ENCODE measurements at regions not wholly inside any gene's neighbourhood (a gene's known extent, or its start where the extent isn't known, plus 50 kb on each side); places are given as distances from the start of the nearest gene placed in this dataset.
A peak's percentile ranks its signal among the peaks of the same experiment; 100 is the strongest.

DNA sequence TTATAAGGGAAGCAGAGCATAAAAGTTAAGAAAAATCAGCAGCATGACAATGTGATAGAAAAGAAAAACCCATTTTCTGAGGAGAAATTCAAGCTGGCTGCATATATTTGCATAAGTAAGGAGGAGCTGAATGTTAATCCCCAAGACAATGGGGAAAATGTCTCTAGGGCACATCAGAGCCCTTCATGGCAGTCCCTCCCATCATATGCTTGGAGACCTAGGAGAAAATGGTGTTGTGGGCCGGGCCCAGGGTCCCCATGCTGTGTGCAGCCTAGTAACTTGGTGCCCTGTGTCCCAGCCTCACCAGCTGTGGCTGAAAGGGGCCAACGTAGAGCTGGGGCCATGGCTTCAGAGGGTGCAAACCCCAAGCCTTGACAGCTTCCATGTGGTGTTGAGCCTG lies 100.6 kb upstream of the PLPPR4 start:
- no peak for DNase-seq (ENCODE audit: low read depth)

DNA sequence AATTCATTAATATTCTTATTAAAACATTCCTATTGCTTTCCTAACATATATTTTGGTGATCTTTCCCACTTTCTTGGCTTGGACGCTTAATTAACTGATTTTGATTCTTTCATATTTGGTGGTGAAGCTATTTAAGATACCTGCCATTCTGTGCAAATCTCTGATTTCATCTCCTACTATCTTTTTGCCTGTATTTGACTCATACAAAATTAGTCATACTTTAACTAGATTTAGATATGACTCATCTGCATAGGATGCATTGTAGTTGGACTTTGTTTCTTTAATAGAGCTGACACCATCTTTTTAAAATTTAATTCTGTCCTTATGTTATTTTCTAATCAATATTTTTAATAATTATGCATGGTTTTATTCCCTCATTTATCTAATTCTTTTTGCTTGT lies 93.8 kb upstream of the PLPPR4 start:
- DNase-seq (ENCODE audit: low read depth) = no peak

DNA sequence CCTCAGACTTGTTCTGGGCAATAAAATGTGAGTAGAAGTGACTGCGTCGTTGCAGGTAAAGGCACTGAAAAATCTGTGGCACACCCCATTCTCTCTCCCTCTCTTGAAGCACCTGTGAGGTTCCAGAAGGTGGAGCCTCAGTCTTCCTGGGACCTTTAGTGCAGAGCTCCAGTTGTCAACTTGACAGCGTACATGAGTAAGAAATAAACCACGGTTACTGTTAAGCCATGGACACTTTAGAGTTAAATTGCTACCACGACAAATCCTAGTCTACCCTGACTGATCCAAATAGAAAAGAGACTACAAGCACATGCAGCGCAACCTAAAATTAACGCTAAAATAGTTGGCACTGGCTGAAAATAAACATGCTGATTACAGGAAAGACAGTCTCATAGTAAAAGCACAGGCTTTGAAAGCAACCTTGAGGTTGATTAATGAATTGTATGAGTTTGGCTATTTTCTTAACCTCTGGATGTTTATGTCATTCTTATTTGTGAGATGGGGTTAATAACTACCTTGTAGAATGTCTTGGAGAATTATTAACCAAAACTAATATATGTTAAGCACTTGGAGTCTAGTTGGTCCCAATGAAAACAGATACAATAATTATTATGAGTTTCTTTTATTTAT lies 93.0 kb upstream of the PLPPR4 start:
- no peak for DNase-seq (ENCODE audit: low read depth)

DNA sequence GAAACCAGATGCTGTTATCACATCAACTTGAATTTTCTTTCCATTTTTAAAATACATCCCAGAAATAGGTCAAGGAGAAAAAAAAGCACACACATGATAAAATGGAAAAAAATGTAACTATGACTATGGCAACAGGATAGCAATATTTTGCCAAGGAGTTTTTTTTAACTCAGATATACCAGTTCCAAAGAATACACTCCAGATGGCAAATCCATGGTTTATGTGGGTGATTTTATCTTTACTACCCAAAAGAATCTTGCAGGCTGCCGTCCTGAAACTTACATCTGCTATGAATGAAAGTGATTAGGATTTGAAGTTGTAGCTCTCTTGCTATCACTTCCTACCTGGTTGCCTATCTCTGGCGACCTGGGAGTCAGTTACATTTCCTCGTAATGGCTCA lies 91.0 kb upstream of the PLPPR4 start:
- DNase-seq (ENCODE audit: low read depth) = no peak

DNA sequence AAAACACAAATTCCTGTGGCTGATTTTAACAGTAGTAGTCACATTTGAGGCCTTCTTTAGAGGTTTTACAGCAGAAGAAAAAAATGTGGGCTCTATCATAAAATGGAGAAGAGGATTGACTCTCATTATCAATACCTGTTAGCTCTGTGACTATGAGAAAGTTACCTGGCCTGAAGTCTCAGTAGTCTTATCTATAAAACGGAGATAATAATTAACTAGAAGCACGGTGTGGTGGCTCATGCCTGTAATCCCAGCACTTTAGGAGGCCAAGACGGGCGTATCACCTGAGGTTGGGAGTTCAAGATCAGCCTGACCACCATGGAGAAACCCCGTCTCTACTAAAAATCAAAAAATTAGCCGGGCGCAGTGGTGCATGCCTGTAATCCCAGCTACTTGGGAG lies 90.4 kb upstream of the PLPPR4 start:
- no peak for DNase-seq (ENCODE audit: low read depth)

DNA sequence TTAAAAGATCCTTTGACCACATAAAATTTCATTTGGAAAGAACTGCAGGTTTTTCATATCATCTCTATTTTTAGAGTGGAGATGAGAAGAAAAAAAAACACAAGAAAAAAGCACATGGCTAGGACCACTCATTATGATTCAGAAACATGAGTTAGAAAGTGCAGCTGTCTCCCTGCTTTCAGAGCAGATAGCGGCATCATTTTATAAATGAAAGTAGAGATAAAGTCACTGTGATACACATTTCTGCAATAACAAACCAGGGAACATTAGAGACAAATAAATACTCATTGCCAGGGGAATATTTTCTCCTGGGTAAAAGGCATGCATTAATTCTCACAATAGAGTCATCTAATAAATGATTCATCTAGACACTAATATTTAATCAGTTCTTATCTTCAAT lies 87.5 kb upstream of the PLPPR4 start:
- no peak for DNase-seq (ENCODE audit: low read depth)

DNA sequence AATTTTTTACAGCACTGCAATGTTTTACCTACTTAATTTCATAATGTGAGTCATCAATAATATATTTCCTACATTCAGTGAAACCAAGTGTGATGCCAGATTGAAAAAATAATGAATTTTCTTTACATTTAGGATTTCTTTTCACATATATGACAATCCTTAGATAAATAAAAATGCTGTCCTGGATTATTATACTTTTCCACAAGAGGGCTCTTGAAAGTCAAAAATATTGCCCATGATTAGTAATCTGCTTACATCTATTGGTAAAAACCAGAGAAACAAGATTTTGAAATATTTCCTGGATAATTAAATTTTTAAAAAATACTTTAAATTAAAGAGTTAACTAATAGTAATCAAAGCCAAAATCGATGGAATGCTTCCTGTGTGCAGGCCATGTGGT lies 86.8 kb upstream of the PLPPR4 start:
- no peak for DNase-seq (ENCODE audit: low read depth)

DNA sequence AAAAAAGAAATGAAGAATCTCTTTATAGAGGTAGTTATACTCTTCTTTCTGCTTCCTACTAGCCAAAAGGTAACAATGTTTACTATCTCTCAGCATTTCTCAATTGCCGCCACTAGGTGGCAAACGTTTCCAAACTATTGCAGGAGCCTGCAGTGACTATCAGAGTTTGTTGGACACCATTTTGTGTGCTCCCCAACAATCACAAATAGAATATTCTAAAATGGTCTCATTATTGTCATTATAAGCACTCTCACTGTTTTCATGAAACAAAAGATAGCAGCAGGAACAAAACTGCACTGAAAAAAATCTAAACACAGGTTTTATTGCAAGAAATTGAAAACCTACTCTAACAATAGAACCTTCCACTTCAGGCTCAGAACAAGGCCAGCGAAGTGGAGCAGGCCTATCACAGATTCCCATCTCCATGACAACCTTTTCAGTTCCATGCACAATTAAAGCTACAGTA lies 83.9 kb upstream of the PLPPR4 start:
- DNase-seq (ENCODE audit: low read depth) = peak; percentile 35

DNA sequence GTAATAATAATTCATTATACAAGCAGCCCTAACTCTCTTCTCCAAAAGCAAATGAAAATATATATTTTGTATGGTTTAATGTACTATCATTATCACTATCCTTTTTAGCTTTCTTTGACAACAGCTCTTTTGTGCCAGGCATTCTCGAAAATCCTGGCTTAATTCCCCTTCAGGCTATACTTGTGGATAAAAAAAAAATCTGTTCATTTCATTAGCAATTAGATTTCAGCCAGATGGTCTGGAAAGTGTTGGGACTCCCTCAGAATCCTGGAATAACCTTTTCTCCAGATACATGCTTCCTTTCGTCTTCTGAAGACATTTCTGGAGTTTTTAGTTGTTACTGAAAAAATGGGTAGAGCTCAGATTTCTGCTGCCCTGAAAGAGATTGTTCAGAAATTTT lies 83.4 kb upstream of the PLPPR4 start:
- DNase-seq (ENCODE audit: low read depth) = no peak

DNA sequence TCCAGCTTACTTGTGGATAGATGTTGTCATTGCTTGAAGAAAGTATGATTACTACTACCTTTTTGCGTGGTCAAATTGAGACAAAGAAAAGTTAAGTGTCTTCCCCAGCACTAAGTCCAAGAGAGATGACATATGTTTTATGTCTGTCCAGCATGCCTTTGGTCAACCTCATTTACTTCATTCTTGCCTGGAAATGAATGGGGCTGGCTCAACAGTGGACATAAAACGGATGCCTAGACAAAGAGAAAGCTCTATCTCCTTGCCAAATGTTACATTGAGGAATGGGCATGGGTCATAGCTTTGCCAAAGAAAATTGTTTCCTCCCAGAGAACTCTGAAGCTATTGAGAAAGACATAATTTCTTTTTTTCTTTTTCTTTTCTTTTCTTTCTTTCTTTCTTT lies 82.4 kb upstream of the PLPPR4 start:
- no peak for DNase-seq (ENCODE audit: low read depth)

DNA sequence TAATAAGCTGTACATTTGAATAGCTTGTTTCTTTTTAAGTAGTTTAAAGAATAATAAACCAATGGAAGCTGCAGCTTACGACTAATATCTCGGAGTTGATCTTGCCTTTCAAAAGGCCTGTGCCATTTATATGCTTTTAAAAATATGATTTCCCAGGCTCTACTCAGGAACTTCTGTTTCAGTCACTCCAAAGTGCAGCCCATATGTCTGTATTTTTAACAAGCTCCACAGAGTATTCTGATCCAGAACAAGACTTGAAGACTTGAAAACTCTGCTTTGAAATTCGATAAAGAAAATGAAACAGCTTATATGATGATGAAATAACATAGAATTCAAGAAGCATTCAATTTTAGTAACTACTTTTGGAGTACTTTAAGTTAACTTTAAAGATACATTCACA lies 79.1 kb upstream of the PLPPR4 start:
- no peak for DNase-seq (ENCODE audit: low read depth)

DNA sequence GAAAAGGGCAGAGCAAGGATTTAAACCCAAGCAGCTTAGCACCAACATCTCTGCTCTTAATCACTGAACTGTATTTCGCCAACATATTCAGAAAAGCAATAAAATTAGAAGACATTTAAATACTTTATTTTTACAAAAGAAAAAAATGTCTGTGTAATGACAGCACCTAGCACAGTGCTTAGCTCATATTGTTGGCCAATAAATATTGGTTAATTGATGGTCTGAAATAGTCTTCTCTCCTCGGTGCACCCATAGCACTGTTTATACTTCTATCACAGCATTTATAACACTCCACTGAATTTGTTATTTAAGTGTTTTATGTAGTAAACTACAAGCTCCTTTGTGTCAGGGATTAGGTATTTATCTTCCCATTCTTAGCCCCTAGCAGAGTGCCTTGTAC lies 70.9 kb upstream of the PLPPR4 start:
- DNase-seq (ENCODE audit: low read depth) = no peak

DNA sequence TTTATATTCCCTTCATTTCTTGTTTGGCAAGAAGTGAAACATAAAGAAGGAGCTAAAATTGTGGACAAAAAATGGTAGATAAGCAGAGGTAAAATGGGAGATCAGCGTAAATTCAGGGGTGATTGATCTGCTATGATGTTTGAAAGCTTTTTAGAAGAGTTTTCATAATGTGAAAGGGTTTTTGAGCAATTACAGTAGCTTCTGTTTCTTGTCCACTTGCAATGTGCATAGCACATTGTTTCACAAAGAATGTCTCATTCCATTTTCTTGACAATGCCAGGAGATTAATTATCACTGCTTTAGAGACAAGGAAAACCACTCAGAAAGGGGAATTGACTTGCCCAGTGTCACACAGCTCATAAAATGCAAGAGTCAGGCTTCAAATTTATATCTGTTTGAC lies 65.9 kb upstream of the PLPPR4 start:
- no peak for DNase-seq (ENCODE audit: low read depth)

DNA sequence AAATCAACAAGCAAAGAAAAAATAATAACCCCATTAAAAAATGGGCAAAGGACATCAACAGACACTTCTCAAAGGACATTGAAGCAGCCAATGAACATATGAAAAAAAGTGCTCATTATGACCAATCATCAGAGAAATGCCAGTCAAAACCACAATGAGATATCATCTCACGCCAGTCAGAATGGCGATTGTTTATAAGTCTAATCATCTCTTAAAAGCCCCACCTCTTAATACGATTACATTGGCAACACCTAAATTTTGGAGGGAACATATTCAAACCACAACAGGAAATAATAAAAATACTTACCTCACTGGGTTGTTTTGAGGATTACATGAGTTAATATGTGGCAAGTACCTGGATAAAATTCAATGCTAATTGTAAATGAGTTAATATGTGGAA lies 57.1 kb upstream of the PLPPR4 start:
- no peak for DNase-seq (ENCODE audit: low read depth)
